ENCODE measurements at regions not wholly inside any gene's neighbourhood (a gene's known extent, or its start where the extent isn't known, plus 50 kb on each side); places are given as distances from the start of the nearest gene placed in this dataset.

GRCh38 chr10:107583974-107584373 is 419.5 kb upstream of the SORCS1 start:
- TF ChIP-seq CTCF (IDR thresholded peaks at IDR 0.05 in 8 of 11, conservative IDR thresholded peaks at IDR 0.05 in 3 of 11) (no peak), POLR2AphosphoS5 (IDR thresholded peaks at IDR 0.05) (no peak)

Measured in spleen (tissue), 7 donors.